Erythroblast (primary cell): ENCODE measurements at regions not wholly inside any gene's neighbourhood (a gene's known extent, or its start where the extent isn't known, plus 50 kb on each side); places are given as distances from the start of the nearest gene placed in this dataset.

ENCODE experiments used
- GATA1 ChIP-seq: IDR thresholded peaks from 2 replicates; pipeline ENCODE4 v1.6.1; 2011; ENCODE audit warnings: low read depth, mild to moderate bottlenecking, control low read depth, low read length, moderate library complexity
- POLR2A ChIP-seq: IDR thresholded peaks from 2 replicates; pipeline ENCODE4 v1.6.1; 2011; ENCODE audit warnings: mild to moderate bottlenecking, low read length

GRCh38 chr7:156222151-156222550 is 409.9 kb upstream of the SHH start:
- TF ChIP-seq POLR2A (no peak), GATA1 (no peak)
